ENCODE measurements at regions not wholly inside any gene's neighbourhood (a gene's known extent, or its start where the extent isn't known, plus 50 kb on each side); places are given as distances from the start of the nearest gene placed in this dataset.

DNA sequence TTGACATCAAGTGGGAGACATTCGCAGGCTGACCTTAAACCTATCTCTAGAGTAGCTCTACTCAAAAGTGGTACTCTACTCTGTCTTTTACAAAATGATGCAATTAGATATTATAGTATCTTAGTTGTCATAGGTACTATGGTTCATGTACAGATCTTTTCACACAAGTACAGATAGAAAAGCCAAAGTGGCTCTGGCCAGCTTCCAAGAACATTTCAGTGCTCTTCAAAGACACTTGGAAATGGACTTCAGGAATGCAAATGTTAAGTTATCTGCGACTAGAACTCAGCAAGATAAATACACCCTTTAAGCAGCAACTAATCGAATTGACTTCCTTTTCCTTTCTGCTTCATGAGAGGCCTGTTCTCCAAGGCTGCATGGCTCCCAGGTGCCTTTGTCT lies 718.7 kb upstream of the FAM98A start:
- Histone ChIP-seq H3K9me3 (no peaks in the 10 kb centered on the region), H3K4me3 (no peak overlapping the region), H3K27ac (no peak overlapping the region), H3K4me1 (replicated peaks) (no peaks in the 10 kb centered on the region), H3K36me3 (no peaks in the 10 kb centered on the region), H3K27me3 (replicated peaks; ENCODE audit: insufficient read depth) (no peaks in the 10 kb centered on the region)
- intact Hi-C loops (cut with DNase I) = no loop called here
- WGBS = 35% methylated on average over 3 of the region's 3 CpGs
- no peak for TF ChIP-seq CTCF (IDR thresholded peaks at IDR 0.05)
- no peak for TF ChIP-seq POLR2AphosphoS5 (IDR thresholded peaks at IDR 0.05)
- no peak for TF ChIP-seq POLR2A (IDR thresholded peaks at IDR 0.05)
- DNase-seq (ENCODE audit: low spot score) = no peak

GRCh38 chr2:34316788-34317187 lies 717.7 kb upstream of the FAM98A start:
- no peak for DNase-seq (ENCODE audit: low spot score)
- TF ChIP-seq POLR2AphosphoS5 (IDR thresholded peaks at IDR 0.05) = no peak
- no peak for TF ChIP-seq POLR2A (IDR thresholded peaks at IDR 0.05)
- no peak for TF ChIP-seq CTCF (IDR thresholded peaks at IDR 0.05)
- Histone ChIP-seq H3K27ac (no peak overlapping the region), H3K36me3 (no peaks in the 10 kb centered on the region), H3K4me1 (replicated peaks) (no peaks in the 10 kb centered on the region), H3K27me3 (replicated peaks; ENCODE audit: insufficient read depth) (no peaks in the 10 kb centered on the region), H3K9me3 (no peaks in the 10 kb centered on the region), H3K4me3 (no peak overlapping the region)
- intact Hi-C loops (cut with DNase I) = no loop called here
- 81% methylated on average over 1 of the region's 1 CpG for WGBS

DNA sequence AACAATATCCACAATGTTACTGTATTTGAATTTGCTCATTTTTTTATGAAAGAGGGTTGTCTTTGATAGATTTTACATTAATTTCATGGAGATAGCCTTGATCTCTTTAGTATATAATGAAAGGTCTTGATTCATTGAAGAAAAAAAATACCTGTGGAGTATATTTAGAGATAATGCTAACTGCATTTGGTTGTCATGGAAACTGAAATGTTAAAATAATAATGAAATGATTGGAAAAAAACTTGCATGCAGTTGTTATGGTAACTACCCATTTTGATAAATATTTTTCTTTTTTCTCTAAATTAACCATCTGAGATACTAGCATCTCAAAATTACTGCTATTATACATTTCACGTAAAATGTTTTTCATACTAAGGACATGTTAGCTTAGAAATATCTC lies 712.7 kb upstream of the FAM98A start:
- Histone ChIP-seq H3K27ac (no peak overlapping the region), H3K9me3 (no peaks in the 10 kb centered on the region), H3K4me1 (replicated peaks) (no peaks in the 10 kb centered on the region), H3K4me3 (no peak overlapping the region), H3K36me3 (no peaks in the 10 kb centered on the region), H3K27me3 (replicated peaks; ENCODE audit: insufficient read depth) (no peaks in the 10 kb centered on the region)
- WGBS = 2% methylated on average over 1 of the region's 1 CpG
- TF ChIP-seq POLR2A (IDR thresholded peaks at IDR 0.05) (no peak), CTCF (IDR thresholded peaks at IDR 0.05) (no peak), POLR2AphosphoS5 (IDR thresholded peaks at IDR 0.05) (no peak)
- DNase-seq (ENCODE audit: low spot score) = no peak
- intact Hi-C loops (cut with DNase I) = no loop called here

GRCh38 chr2:34308140-34308539 lies 709.0 kb upstream of the FAM98A start:
- H3K27ac ChIP-seq = no peak overlapping the region
- no peaks in the 10 kb centered on the region for H3K4me1 ChIP-seq (replicated peaks)
- no peak for DNase-seq (ENCODE audit: low spot score)
- no peaks in the 10 kb centered on the region for H3K27me3 ChIP-seq (replicated peaks; ENCODE audit: insufficient read depth)
- intact Hi-C loops (cut with DNase I) = no loop called here
- 93% methylated on average over 2 of the region's 2 CpGs for WGBS
- TF ChIP-seq CTCF (IDR thresholded peaks at IDR 0.05) (no peak), POLR2AphosphoS5 (IDR thresholded peaks at IDR 0.05) (no peak), POLR2A (IDR thresholded peaks at IDR 0.05) (no peak)
- H3K36me3 ChIP-seq = no peaks in the 10 kb centered on the region
- H3K4me3 ChIP-seq = no peak overlapping the region
- no peaks in the 10 kb centered on the region for H3K9me3 ChIP-seq

GRCh38 chr2:34307636-34308035 lies 708.5 kb upstream of the FAM98A start:
- Histone ChIP-seq H3K36me3 (no peaks in the 10 kb centered on the region), H3K9me3 (no peaks in the 10 kb centered on the region), H3K27ac (no peak overlapping the region), H3K4me3 (no peak overlapping the region), H3K27me3 (replicated peaks; ENCODE audit: insufficient read depth) (no peaks in the 10 kb centered on the region), H3K4me1 (replicated peaks) (no peaks in the 10 kb centered on the region)
- no peak for TF ChIP-seq CTCF (IDR thresholded peaks at IDR 0.05)
- TF ChIP-seq POLR2A (IDR thresholded peaks at IDR 0.05) = no peak
- TF ChIP-seq POLR2AphosphoS5 (IDR thresholded peaks at IDR 0.05) = no peak
- 81% methylated on average over 4 of the region's 4 CpGs for WGBS
- no peak for DNase-seq (ENCODE audit: low spot score)
- intact Hi-C loops (cut with DNase I) = no loop called here

All from prostate gland (tissue), 2 donors.